Naive thymus-derived CD4-positive, alpha-beta T cell (primary cell): ENCODE measurements at regions not wholly inside any gene's neighbourhood (a gene's known extent, or its start where the extent isn't known, plus 50 kb on each side); places are given as distances from the start of the nearest gene placed in this dataset.

Experiments
- ATAC-seq: fragments of 150-1000 bp; cut with Tn5 transposase; 2 replicates; pipeline ENCODE4 v1.10.0; 2021; ENCODE audit warnings: mild to moderate bottlenecking, moderate library complexity
- CTCF ChIA-PET: fragments of 350-600 bp; sonication (Branson Sonifier 250); formaldehyde crosslinking; loops from one replicate; lab custom pipeline; 2021; ENCODE audit warnings: antibody characterized with exemption; lab: Charles Lee
- POLR2A ChIA-PET: fragments of 350-600 bp; sonication (Branson Sonifier 250); formaldehyde crosslinking; loops from one replicate; lab custom pipeline; 2021; ENCODE audit warnings: antibody characterized with exemption, inconsistent platforms; lab: Charles Lee
- DNase-seq, 9 donors: peaks; one replicate each; pipeline versions ENCODE4 v3.0.0 to v3.0.0-alpha.2; 2020 to 2022; ENCODE audit warnings: mixed read lengths in 1 of 9
- H3K27ac ChIP-seq: one replicate; pipeline ENCODE4 v1.7.0; 2013; ENCODE audit warnings: mild to moderate bottlenecking, low read depth, low read length, moderate library complexity
- H3K27me3 ChIP-seq, 2 donors: one replicate each; pipeline ENCODE4 v1.7.0; 2013; ENCODE audit warnings: low read length in 2 of 2, mild to moderate bottlenecking in 2 of 2, moderate library complexity in 2 of 2; ENCODE audit not compliant: control insufficient read depth in 2 of 2, insufficient read depth in 2 of 2
- H3K36me3 ChIP-seq, 3 experiments: 1 replicate in 2 of 3; 2 replicates in 1 of 3; pipeline ENCODE4 v1.7.0; 2013; ENCODE audit warnings: low read length in 3 of 3, mild to moderate bottlenecking in 3 of 3, moderate library complexity in 1 of 3; ENCODE audit not compliant: insufficient read depth in 3 of 3, control insufficient read depth in 2 of 3
- H3K4me1 ChIP-seq, 2 donors: one replicate each; pipeline ENCODE4 v1.7.0; 2013; ENCODE audit warnings: low read length in 2 of 2, mild to moderate bottlenecking in 2 of 2, moderate library complexity in 1 of 2; ENCODE audit not compliant: control insufficient read depth in 2 of 2, insufficient read depth in 2 of 2
- H3K4me3 ChIP-seq: 2 replicates; pipeline ENCODE4 v1.7.0; 2013; ENCODE audit warnings: mild to moderate bottlenecking, low read length
- H3K9me3 ChIP-seq, 3 experiments: 1 replicate in 2 of 3; 2 replicates in 1 of 3; pipeline ENCODE4 v1.7.0; 2013; ENCODE audit warnings: low read length in 3 of 3; ENCODE audit not compliant: control insufficient read depth in 2 of 3
- H3K27ac Mint-ChIP-seq, 9 donors: one replicate each; pipeline ENCODE4 v1.8.0; 2020 to 2022; ENCODE audit warnings: mixed read lengths in 9 of 9, mild to moderate bottlenecking in 8 of 9, moderate library complexity in 5 of 9, inconsistent platforms in 2 of 9
- H3K27me3 Mint-ChIP-seq, 5 donors: one replicate each; pipeline ENCODE4 v1.8.0; 2021 to 2022; ENCODE audit warnings: mixed read lengths in 5 of 5, mild to moderate bottlenecking in 1 of 5
- H3K36me3 Mint-ChIP-seq, 5 donors: one replicate each; pipeline ENCODE4 v1.8.0; 2020 to 2022; ENCODE audit warnings: mixed read lengths in 5 of 5, mild to moderate bottlenecking in 3 of 5, inconsistent platforms in 1 of 5
- H3K4me1 Mint-ChIP-seq, 7 donors: one replicate each; pipeline ENCODE4 v1.8.0; 2020 to 2022; ENCODE audit warnings: mixed read lengths in 7 of 7, mild to moderate bottlenecking in 3 of 7, inconsistent platforms in 1 of 7
- H3K4me3 Mint-ChIP-seq, 10 donors: one replicate each; pipeline ENCODE4 v1.8.0; 2020 to 2022; ENCODE audit warnings: mild to moderate bottlenecking in 10 of 10, mixed read lengths in 10 of 10, moderate library complexity in 6 of 10, inconsistent platforms in 2 of 10
- H3K9me3 Mint-ChIP-seq, 11 donors: one replicate each; pipeline ENCODE4 v1.8.0; 2020 to 2022; ENCODE audit warnings: mixed read lengths in 11 of 11, mild to moderate bottlenecking in 4 of 11, inconsistent platforms in 1 of 11, moderate library complexity in 1 of 11
- intact Hi-C, 2 donors: fragments of 100-400 bp; cut with micrococcal nuclease; formaldehyde crosslinking; loops; one replicate each; pipeline ENCODE4 v1.15.1; 2023

GRCh38 chr19:28971049-28971448 lies 241.9 kb downstream of the UQCRFS1 start:
- ChIA-PET POLR2A (no interaction called here), CTCF (no interaction called here)
- ATAC-seq (no peak), DNase-seq (no peak)
- H3K36me3 ChIP-seq, result no peaks in the 10 kb centered on the region
- peaks cover 0 to 27% (median 11%) of the 10 kb centered on the region in 5 donors for H3K27me3 Mint-ChIP-seq
- no peaks in the 10 kb centered on the region for H3K27me3 ChIP-seq
- intact Hi-C loops, result no loop called here
- H3K4me3 Mint-ChIP-seq, result no peak overlapping the region
- H3K4me1 ChIP-seq, result no peaks in the 10 kb centered on the region
- no peak overlapping the region for H3K27ac ChIP-seq
- H3K4me1 Mint-ChIP-seq, result no peaks in the 10 kb centered on the region
- no peak overlapping the region for H3K27ac Mint-ChIP-seq
- H3K36me3 Mint-ChIP-seq, result no peaks in the 10 kb centered on the region
- no peaks in the 10 kb centered on the region for H3K9me3 ChIP-seq
- peaks cover 0 to 6% (median 0%) of the 10 kb centered on the region in 11 donors for H3K9me3 Mint-ChIP-seq
- H3K4me3 ChIP-seq, result no peak overlapping the region

GRCh38 chr19:28968721-28969120 lies 244.2 kb downstream of the UQCRFS1 start:
- no peaks in the 10 kb centered on the region for H3K36me3 Mint-ChIP-seq
- no peak for DNase-seq
- intact Hi-C loops, result no loop called here
- ATAC-seq, result no peak
- H3K4me3 ChIP-seq, result no peak overlapping the region
- ChIA-PET CTCF (no interaction called here), POLR2A (no interaction called here)
- no peaks in the 10 kb centered on the region for H3K36me3 ChIP-seq
- H3K4me3 Mint-ChIP-seq, result no peak overlapping the region
- H3K27ac Mint-ChIP-seq, result no peak overlapping the region
- peaks cover 0 to 6% (median 0%) of the 10 kb centered on the region in 11 donors for H3K9me3 Mint-ChIP-seq
- H3K27ac ChIP-seq, result no peak overlapping the region
- H3K27me3 Mint-ChIP-seq, result peaks cover 0 to 19% (median 15%) of the 10 kb centered on the region in 5 donors
- H3K4me1 Mint-ChIP-seq, result no peaks in the 10 kb centered on the region
- no peaks in the 10 kb centered on the region for H3K27me3 ChIP-seq
- no peaks in the 10 kb centered on the region for H3K9me3 ChIP-seq
- no peaks in the 10 kb centered on the region for H3K4me1 ChIP-seq

GRCh38 chr19:28966737-28967399 lies 246.1 kb downstream of the UQCRFS1 start:
- Histone ChIP-seq H3K4me3 (no peak overlapping the region), H3K36me3 (no peaks in the 10 kb centered on the region), H3K9me3 (no peaks in the 10 kb centered on the region), H3K27me3 (no peaks in the 10 kb centered on the region), H3K27ac (no peak overlapping the region), H3K4me1 (no peaks in the 10 kb centered on the region)
- no peak overlapping the region for H3K4me3 Mint-ChIP-seq
- H3K27me3 Mint-ChIP-seq, result peaks cover 0 to 16% (median 10%) of the 10 kb centered on the region in 5 donors
- no peaks in the 10 kb centered on the region for H3K36me3 Mint-ChIP-seq
- DNase-seq (no peak), ATAC-seq (no peak)
- H3K4me1 Mint-ChIP-seq, result no peaks in the 10 kb centered on the region
- ChIA-PET CTCF (no interaction called here), POLR2A (no interaction called here)
- intact Hi-C loops, result no loop called here
- no peak overlapping the region for H3K27ac Mint-ChIP-seq
- H3K9me3 Mint-ChIP-seq, result peaks cover 0 to 6% (median 0%) of the 10 kb centered on the region in 11 donors

GRCh38 chr19:28964500-28964899 lies 248.5 kb downstream of the UQCRFS1 start:
- ATAC-seq (no peak), DNase-seq (no peak)
- no peak overlapping the region for H3K27ac Mint-ChIP-seq
- Histone ChIP-seq H3K9me3 (no peaks in the 10 kb centered on the region), H3K4me3 (no peak overlapping the region), H3K27ac (no peak overlapping the region), H3K36me3 (no peaks in the 10 kb centered on the region), H3K27me3 (no peaks in the 10 kb centered on the region), H3K4me1 (no peaks in the 10 kb centered on the region)
- H3K4me1 Mint-ChIP-seq, result no peaks in the 10 kb centered on the region
- ChIA-PET POLR2A (no interaction called here), CTCF (no interaction called here)
- H3K4me3 Mint-ChIP-seq, result no peak overlapping the region
- peaks cover 0 to 6% (median 0%) of the 10 kb centered on the region in 11 donors for H3K9me3 Mint-ChIP-seq
- no peaks in the 10 kb centered on the region for H3K36me3 Mint-ChIP-seq
- intact Hi-C loops, result no loop called here
- peaks cover 0 to 11% (median 6%) of the 10 kb centered on the region in 5 donors for H3K27me3 Mint-ChIP-seq

GRCh38 chr19:28963486-28964250 lies 249.3 kb downstream of the UQCRFS1 start:
- no peaks in the 10 kb centered on the region for H3K27me3 ChIP-seq
- H3K4me1 Mint-ChIP-seq, result no peaks in the 10 kb centered on the region
- H3K27me3 Mint-ChIP-seq, result peaks cover 0 to 11% (median 4%) of the 10 kb centered on the region in 5 donors
- H3K36me3 Mint-ChIP-seq, result no peaks in the 10 kb centered on the region
- ChIA-PET POLR2A (no interaction called here), CTCF (no interaction called here)
- H3K27ac ChIP-seq, result no peak overlapping the region
- no peaks in the 10 kb centered on the region for H3K9me3 Mint-ChIP-seq
- ATAC-seq, result no peak
- H3K36me3 ChIP-seq, result no peaks in the 10 kb centered on the region
- no peaks in the 10 kb centered on the region for H3K4me1 ChIP-seq
- H3K4me3 Mint-ChIP-seq, result no peak overlapping the region
- no peak for DNase-seq
- no peaks in the 10 kb centered on the region for H3K9me3 ChIP-seq
- intact Hi-C loops, result no loop called here
- no peak overlapping the region for H3K27ac Mint-ChIP-seq
- no peak overlapping the region for H3K4me3 ChIP-seq

- no peak overlapping the region for H3K4me3 ChIP-seq
- CTCF ChIA-PET, result interaction anchor here (0.6 kb wide), 1 partner anchor 435 kb away, joined by 3 read pairs; no protein-coding TSS in a partner anchor
- H3K27ac ChIP-seq, result no peak overlapping the region
- Mint-ChIP-seq H3K27me3 (peaks cover 0 to 9% (median 4%) of the 10 kb centered on the region in 5 donors), H3K4me3 (no peak overlapping the region), H3K36me3 (no peaks in the 10 kb centered on the region), H3K9me3 (no peaks in the 10 kb centered on the region), H3K27ac (no peak overlapping the region), H3K4me1 (no peaks in the 10 kb centered on the region)
- ATAC-seq (no peak), DNase-seq (no peak)
- POLR2A ChIA-PET, result no interaction called here
- no peaks in the 10 kb centered on the region for H3K9me3 ChIP-seq
- intact Hi-C loops, result no loop called here
- no peaks in the 10 kb centered on the region for H3K36me3 ChIP-seq
- H3K4me1 ChIP-seq, result no peaks in the 10 kb centered on the region
- H3K27me3 ChIP-seq, result no peaks in the 10 kb centered on the region
Observed at GRCh38 chr19:28961772-28962500, 251.0 kb downstream of the UQCRFS1 start.
